RPMI8226 (cell line): ENCODE measurements at regions not wholly inside any gene's neighbourhood (a gene's known extent, or its start where the extent isn't known, plus 50 kb on each side); places are given as distances from the start of the nearest gene placed in this dataset.

Source experiments
- DNase-seq: peaks from one replicate; pipeline ENCODE4 v3.0.0-alpha.2; 2015

DNA sequence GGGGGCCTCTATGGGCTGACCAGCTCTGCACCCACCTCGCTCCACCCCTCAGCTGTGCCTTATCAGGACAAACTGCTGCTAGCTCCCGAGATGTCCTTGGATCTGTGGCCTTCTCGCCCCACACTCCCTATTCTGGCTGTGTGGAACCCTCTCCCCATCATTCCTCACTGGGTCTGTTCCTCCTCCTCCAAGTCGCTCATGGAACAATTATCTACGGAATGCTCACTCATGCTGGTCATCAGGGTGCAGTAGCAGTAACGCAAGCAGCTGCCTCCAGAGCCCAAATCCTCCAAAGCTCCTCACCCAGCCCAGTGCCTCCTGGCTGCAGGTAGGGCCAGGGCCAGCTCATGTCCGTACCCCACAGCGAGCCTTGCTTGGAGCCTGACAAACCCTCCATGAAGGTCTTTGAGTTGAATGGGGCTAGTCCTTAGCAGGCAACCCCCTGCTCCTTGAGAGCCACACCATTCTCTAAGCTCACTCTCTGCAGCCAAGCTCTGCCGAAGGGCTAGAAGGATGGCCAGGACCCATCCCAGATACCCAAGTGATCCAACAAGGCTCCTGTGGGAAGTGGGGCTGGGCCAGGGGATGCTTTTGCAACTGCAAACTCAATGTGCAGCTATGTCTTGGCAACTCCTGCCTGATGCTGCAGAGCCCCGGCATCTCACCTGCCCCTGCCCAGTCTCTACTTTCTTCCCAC, 977.8 kb downstream of the TBC1D22A start:
- DNase-seq: no peak

DNA sequence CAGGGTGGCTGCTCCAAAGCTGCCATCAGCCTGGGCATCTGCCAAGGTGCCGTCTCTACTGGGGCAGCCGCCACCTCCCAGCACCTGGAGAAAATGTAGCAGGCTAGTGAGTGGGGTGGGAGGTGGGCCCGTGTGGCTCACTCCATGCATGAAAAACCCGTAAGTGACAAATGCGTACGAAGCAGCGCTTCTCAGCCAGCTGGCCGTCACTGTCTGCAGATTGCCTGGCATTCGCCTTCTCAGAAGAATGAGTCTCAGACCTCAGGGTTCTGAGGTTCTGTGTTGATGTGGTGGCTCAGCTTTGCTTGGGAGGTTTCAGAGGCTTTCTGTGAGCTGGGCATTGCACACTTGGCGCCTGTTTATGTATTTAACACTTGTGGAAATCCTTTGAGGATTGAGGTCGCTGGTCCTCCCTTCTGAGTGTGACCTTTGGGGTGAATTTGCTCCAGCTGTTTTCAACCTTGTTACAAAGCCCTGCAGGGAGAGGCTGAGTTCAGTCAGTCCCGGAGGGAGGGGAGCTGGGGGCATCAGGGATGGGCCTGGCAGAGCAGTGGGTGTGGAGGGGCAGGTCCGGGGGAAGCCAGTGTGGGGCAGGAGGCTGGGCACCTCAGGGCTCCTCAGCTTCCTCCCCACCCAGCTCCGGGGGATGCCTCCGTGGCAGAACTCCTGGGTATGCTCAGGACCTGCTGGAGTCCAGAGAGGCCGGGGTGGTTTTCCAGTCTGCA, 977.0 kb downstream of the TBC1D22A start:
- DNase-seq: no peak

DNA sequence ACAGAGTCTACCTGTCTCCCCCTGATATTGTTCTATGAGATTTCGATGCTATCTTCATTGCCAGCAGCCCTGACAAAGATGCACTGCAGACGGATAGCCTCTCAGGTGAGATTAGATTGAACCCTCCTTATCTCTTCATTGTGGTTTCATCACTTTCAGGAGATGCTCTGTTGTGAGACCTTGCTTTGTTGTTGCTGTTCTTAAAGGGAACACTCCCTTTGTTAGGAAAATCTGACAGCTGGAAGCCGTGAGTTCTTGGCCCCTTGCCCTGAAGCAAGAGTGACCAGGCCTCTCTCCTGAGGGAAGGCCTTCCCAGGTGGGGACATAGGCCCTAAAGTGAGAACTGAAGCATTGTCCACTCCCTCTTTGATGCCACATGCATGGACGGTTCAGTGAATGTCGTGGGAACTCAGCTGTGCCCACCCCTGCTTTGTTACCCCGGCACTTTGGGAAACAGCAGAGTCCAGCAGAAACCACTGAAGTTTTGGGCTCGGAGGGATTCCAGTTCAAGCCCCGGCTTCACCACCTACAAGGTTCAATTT, 976.1 kb downstream of the TBC1D22A start:
- DNase-seq: no peak

DNA sequence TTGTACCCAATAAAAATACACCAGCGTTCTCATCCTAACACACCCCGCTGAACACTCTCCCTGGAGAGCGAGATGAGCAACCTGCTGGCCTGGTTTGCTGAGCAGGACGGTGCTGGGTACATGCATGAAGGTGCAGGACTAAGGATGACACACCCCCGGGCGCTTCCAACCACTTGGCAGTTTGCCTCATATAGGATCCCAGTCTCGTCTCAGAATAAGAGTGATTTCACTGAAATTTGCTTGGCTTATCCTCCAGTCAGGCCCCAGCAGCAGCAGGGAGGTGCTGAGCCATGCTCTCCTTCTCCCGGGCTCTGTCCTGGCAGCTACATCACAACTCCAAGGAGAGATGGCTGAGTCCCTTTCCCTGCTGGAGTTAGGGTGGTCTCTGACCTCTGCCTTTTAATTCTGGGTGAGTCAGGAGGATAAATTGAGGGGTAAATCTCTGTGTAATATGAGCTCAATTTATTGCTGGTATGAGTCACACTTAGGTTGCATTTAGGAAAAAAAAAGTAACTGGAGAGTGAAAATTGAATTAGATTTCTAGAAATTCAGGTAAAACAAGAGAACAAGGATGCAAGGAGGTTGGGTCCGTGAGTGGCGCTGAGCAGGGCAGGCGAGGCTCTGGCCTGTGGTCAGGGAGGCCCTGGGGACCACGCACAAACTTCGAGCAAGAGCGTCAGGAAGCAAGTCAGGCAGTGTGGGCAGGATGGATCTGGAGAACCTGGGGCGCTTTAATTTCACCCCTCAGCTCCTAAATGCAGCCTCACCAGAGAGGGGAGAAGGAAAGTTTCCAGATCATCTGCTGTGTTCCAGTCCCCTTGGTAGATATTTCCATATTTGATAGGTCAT, 974.0 kb downstream of the TBC1D22A start:
- DNase-seq: no peak

DNA sequence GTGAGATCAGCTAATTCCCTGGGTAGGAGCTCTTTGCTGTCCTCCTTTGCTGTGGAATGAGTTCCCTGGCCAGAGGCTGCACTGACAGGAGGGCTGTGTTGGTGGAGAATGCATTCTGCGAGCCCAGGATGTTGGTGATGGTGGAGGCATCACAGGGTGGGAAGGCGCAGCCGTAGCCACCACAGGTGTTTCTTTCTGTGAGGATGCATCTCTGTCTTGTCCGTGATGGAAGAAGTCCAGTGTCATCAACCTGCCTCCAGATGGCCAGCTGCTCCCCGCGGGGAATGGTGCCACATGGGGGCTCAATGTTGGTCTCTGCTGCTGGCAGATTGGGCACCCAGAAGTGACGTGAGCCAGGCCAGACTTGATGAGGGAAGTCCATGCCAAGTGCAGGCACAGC, 972.1 kb downstream of the TBC1D22A start:
- DNase-seq: no peak

DNA sequence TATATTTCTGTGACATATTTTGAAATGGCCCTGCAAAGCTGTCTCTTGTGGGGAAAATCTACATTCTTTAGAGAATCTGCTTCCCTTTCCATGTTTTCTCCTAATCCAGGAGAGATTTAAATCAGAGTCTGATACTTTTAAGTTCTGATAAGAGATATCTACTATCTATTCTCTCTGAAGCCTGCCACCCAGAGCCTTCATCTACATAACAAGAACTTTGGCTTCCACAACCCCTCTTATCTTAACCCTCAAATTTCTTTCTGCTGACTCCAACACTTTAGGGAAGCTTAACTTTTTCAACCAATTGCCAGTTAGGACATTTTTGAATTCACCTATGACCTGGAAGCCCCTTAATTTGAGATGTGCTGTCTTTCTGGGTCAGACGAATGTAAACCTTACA, 965.2 kb downstream of the TBC1D22A start:
- no peak for DNase-seq

DNA sequence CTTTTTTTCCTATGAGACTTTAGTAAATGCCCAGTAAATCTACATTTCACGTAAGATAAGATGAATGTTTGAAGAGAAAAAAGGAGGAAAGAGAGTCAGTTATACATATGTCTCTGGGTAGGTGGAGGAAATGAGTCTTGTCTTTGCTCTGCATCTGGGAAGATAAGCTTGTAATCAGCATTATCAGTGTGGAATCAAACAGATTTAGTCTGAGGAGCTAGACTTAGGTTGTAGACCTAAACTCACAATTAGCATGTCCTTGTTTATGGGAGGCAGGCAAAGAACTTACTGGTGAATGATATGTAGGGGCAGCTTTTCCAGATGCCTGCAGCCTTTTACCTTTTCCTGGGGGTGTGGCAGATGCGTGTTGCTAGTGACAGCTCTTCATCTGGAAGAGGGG, 962.3 kb downstream of the TBC1D22A start:
- DNase-seq: no peak

DNA sequence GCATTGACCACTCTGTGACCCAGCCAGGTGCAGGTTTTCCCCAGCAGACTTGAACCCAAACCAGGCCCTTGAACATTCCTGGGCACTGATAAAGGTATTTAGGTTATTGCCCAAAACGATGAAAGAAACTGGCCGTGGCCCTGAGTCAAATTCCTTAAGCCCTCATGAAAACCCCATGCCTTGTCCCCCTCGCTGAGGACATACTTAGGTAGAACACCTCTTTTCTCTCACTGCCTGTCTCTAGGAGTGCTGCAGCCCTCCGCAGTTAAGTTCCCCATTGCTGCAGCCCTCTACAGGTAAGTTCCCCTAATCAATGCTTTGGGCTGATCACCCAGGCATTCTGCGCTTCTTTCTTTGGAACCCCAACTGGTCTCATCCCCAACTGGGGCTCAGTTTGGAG, 961.6 kb downstream of the TBC1D22A start:
- no peak for DNase-seq

DNA sequence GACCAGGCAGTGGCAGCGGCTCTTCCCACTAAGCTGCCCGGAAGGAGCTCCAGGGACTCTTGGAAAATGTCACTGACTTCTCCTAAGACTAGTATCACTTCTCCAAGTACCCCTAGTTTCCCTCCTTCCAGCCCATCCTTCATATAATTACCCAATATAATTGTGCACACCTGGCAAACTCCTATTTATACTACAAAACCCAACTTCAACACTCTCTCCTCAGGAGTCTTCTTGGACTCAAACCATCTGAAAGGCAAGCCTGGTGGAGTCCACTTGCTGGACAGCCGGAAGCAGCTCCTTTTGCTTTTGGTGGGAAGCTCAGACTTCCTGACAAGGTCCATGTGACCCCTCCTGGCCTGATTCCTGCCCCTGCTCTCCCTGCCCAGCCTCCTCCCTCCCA, 955.9 kb downstream of the TBC1D22A start:
- no peak for DNase-seq

DNA sequence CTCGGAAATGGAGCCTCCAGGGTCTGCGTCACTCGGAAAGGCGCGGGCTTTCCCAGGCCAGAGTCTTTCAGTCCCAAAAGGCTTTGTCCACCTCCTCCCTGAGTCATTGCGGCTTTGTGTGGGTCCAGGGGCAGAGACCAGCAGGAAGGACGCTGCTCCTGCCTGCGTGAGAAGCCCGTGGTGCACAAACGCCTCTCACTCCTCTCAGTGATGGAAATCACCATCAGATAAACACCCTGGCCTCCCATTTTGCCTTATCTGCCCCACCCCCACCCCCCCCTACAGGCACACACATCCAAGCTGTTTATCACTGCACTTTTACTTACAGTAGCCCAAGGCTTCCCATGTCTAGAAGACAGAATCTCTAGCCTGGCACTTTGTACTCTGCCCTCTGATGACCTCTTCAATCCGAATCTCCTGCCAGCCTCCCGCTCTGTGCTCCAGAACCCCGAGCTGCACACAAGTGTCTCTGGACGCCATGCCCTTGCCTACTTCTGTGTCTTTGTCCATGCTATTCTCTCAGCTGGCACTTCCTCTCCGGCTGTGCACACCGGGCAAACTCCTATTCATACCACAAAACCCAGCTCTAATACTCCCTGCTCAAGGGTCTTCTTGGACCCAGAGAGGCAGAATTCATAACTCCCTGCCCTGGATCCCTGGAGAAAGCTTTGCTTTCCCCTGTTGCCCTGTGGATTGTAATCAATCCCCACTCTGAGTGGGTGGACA, 954.6 kb downstream of the TBC1D22A start:
- DNase-seq: no peak

DNA sequence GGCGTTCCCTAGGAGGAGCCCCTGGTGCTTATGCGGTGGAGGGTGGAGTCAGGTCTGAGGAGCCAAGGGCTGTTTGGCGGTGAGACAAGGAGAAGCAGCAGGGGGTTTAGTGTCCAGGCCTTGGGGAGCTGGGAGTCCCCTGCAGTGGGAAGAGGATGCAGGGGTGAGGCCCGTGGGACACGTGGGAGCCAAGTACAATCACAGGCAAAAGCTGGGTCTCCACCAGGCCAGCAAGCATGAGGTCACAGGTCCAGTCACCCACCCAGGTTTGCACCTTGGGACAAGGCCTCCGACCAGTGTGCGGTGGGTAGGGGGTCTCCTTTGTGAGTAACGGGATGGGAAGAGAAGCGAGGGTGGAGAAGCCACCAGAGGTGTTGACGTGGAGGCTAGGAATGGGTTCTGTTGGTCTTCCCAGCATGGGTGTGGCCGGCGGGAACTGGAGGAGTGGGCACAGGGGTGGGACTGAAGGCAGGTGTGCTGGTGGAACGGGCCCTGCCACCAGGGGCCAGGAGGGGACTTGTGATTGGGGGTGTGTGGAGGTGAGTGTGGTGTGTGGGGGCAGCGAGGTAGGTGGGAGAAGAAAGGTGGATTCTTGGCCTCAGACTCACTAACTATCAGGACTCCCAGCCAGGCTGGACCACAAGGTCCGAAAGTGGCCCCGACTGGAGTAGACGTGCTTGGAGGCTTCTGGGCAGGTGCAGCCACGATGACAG, 953.6 kb downstream of the TBC1D22A start:
- DNase-seq: no peak

DNA sequence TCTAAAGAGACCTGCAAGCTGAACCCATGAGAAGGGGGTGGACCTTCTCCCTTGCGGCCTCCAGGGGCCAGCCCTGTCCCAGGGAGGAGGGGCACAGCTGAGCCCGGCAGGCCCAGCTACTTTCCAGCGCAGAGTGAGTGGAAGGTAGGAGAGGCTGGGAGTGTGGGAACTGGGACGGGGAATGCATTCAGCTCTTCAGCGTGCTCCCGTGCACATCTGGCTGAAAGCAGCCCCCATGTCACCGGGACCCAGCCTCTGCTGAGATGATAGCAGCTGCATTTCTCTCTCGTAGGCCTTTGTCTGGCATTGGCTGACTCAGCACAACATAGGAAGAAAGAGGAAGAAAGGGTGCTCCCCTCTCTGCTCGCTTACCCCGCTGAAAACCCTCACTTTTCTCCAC, 951.5 kb downstream of the TBC1D22A start:
- peak; percentile 63 for DNase-seq

DNA sequence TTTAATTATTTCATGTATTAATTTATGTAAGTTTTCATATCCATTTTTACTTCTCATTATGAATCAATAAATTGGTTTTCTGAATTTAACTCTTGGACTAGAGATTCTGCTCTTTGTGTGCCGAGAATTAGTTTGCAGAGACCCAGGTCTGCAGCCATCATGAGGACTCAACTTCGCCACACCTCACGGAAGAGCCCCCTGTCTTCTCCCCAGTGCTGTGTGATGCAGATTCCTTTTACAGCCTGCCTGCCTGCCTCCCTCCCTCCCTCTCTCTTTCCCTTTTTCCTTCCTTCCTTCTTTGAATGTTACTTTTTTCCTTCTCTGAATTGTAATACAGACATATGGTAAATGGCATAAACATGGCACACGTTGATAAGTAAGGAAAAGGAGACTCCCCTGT, 947.7 kb downstream of the TBC1D22A start:
- no peak for DNase-seq

DNA sequence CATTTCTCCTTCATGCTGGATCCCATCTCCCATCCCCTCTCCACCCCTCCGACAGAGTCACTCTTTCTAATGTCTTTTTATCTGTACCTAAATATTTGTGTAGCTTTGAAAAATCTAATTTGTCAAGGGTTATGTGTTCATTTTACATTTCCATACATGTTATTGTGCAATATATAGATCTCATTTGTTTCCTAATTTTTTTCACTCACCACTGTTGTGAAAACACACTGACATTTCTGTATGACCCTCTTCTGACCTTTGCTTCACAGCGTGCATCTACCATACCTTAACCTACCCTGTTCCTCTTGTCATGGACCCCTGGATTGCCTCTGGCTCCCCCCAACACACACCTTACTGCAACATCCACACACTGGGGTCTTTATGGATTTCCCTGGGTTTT, 942.9 kb downstream of the TBC1D22A start:
- DNase-seq: no peak

DNA sequence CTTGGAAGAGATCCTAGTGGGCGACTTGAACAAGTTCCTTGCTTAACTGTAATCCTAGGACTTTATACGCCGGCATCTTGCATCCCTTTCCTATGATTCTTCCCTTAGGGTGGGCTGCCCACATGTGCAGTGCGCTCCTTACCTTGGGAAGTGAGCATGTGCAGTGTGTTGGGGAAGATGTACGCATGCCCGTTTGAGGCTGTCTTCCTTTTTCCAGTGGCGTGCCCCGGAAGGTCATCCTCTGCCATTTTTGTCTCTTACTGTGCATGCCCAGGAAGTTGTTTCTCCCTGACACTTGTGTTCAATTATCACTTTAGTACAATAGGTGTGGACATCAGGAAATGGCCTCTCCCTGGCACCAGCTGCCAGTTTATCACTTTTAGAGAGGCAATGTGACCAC, 936.5 kb downstream of the TBC1D22A start:
- DNase-seq: no peak

DNA sequence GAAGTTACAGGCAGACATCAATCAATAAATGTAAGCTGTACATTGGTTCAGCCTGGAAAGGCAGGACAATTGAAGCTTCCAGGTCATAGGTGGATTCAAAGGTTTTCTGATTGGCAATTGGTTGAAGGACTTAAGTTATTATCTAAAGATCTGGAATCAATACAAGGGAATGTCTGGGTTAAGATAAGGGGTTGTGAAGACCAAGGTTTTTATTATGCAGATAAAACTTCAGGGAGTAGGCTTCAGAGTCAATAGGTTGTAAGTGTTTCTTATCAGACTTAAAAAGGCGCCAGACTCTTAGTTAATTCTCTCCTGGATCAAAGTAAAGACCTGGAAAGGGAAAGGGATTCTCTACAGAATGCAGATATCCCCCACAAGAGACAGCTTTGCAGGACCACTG, 935.4 kb downstream of the TBC1D22A start:
- no peak for DNase-seq

DNA sequence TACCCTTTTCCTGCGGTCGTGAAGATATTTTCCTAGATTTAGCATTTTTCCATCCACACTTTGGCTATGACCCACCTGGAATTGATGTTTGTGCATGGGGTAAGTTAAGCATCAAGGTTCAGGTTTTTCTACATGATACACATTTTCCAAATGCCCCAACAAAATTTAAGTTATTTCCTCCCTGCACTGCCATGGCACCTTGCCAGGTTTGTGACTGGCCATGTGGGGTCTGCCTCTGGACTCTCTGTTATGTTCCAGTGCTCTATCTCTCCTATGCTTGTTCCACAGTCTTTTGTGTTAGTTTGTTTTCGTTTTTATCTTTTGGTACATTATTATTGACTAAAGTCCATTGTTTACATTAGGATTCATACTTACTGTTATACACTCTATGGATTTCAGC, 934.3 kb downstream of the TBC1D22A start:
- no peak for DNase-seq

DNA sequence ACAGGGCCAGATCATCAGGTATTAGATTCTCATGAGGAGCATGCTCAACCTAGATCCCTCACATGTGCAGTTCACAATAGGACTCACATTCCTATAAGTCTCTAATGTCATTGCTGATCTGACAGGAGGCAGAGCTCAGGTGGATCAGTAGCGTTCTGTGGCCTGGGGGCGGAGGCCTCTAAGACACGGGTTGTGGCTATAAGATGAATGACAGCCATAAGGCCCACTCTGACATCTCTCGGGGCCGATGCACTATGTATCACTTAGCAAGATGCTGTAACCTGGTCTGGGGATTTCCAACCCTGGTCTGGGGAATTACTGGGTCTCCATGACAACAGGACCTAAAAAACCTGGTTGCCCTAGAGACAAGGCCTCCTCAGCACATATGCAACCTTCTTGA, 932.7 kb downstream of the TBC1D22A start:
- no peak for DNase-seq

DNA sequence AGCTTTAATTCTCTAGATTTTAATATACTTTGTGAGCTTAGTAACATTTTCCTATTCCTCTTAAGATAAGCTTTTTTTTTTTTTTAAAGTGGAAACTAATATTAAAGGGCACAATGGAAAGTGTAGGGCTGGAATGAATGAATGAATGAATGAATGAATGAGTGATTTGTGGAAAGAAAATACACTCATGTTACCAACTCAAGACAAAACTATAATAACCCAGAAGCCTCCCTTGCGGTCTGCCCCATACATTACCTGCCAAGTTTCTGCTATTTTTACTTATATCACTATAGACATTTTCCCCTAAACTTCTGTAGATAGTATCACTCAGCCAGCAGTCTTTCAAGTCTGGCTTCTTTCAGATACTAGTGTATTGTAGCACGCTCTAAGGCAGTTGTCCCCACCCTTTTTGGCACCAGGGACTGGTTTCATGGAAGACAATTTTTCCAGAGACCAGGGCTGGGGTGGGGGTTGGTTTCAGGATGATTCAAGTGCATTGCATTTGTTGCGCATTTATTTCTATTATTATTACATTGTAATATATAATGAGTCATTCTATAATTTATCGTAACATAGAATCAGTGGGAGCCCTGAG, 932.2 kb downstream of the TBC1D22A start:
- no peak for DNase-seq

DNA sequence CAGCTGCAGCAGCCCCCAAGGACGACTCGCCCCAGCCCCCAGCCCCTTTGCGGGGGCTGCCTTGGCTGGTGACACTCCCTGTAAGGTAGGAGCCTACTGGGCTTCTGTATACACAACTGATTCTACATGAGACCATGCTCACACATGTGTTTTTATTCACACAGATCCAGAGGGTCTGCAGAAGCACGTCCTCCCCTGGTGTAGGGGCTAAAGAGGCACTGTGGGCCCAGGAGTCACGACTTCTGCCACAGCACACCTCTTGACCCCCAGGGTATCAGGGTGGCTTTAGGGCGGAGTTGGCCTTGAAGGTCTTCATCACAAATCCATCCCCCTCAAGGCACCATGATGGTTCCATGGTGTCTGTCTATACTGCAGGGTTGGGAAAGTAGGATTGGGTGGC, 931.2 kb downstream of the TBC1D22A start:
- no peak for DNase-seq

DNA sequence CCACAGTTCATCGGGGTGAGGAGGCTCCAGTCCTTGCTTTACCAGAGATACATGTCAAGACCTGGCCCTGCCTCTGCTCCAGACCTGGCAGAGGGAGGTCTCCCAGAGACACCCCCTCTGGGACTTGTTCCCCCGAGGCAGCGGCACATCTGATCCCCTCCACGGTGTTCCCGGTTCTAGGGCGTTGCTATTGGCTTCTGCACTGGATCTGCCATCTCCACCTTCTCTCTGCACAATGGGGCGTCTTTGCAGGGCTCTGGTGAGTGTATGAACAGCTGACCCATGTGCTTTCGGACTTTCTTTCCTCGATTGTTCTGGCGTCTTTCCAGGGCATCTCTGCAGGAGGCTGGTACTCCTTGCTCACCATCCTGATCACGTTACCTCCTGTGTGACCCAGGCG, 930.4 kb downstream of the TBC1D22A start:
- no peak for DNase-seq
